ENCODE measurements at regions not wholly inside any gene's neighbourhood (a gene's known extent, or its start where the extent isn't known, plus 50 kb on each side); places are given as distances from the start of the nearest gene placed in this dataset.
A peak's percentile ranks its signal among the peaks of the same experiment; 100 is the strongest.
"Not testable (repeated sequence)": the region's sequence is repeated elsewhere in the genome, so short reads cannot be mapped to it uniquely, and the experiment has no call there.

DNA sequence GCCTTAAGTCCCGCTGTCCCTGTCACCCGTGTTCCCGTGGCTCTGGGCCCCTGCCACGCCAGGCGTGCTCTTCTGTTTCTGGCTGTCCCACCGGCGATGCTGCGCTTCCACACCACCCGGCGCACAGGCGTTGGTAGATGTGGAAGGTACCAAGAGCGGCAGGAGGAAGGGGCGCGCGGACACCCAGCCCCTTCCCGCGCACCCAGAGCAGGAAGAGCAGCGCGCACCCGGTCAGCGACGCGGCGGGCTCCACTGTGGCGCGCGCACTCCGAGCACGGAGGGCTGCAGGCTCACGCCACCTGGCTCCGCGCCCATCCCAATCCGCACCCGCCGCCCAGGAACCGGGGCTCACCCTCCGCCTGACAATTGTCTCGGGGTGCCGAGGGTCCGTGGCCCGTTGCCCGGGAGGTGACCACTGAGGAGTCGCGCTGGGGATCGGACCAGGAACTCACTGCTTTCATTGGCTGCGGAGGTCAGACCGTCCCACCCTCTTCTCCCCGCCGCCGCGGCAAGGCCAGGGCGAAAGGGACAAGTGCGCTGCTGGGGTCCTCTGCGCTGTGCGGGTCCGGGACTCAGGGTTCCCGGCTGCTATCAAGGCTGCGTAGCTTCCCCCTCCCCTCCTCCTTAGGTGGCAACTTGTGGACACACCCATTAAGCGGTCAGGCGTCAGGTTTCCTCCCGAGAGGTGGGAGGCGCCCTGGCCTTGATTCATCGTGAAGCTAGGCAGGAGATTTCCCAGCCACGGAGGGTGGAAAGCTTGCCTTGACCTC lies 121.6 kb upstream of the ZNF92 start:
- DNase-seq = peak; percentile 68 to 87

- DNase-seq = no peak
Measured at GRCh38 chr7:65250697-65251395, 122.8 kb upstream of the ZNF92 start.

GRCh38 chr7:65250216-65250615 lies 123.4 kb upstream of the ZNF92 start:
- DNase-seq = no peak

- no peak for DNase-seq
Measured at GRCh38 chr7:65247491-65247890, 126.2 kb upstream of the ZNF92 start.

DNA sequence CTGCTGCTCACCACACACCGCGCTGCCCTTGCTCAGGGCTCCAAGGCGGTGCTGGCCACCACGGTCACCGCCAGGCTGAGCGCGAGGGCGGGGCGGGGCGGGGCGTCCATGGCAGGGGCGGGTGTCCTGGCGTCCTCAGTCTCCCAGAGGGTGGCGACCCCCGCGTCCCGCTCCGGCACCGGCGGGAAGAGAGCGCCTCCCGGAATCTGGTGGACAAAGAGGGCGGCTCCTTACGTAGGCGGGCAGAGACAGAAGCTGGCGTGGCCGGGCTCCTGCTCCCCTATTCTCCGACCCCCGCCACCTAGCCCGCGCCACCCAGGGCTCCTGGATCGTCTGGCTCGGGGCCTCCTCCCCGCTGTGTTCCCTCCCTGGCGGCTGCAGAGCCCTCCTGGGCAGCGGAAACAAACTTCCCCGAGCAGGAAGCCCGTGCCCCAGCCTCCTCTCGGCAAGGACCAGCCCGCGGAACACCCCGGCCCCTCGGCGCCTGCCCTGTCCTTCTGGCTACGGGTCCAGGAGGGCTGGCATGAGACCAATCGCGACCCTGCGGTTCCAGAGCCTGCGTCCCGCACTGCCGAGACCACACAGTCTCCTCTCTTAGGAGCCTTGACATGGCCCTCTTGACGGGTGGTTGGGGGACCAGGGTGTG lies 133.8 kb upstream of the ZNF92 start:
- DNase-seq = peak in 1 of 2 experiments; percentile 55

DNA sequence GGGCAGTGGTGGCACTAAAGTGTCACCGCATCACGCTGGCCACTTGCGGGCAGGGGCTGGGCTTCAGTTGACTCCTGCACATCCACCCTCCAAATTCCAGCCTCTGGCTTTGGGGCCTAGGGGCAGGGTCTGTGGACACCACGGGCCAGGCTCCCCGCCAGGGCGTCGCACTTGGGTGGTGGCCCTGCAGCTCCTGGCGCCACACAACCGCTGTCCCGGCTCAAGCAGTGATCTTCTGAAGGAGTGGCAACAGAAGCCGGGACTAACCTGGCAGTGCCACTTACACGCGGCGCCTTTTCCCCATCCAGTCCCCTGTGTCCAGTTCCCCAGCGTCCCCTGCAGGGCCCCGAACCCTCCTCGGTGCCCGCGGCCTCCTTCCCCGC lies 134.3 kb upstream of the ZNF92 start:
- DNase-seq = no peak

DNA sequence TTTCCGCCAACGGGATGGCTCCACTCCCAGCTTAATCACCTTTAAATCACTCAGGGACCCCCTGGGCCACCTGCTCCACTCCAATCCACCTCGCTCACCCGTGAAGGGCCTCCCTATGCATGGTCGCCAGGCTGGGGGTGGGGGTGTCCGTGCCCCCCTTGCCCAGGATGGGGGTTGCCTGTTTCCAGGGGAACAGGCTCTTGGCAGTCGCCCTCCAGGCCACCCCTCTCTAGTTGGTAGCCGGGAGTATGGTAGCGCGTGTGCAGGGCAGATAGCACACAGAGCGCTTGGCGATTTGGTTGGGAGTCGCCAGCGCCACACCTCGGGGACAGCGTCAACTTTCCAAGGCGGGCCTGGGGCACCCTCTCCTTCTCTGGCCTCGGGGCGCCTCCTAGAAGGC lies 134.9 kb upstream of the ZNF92 start:
- no peak for DNase-seq

GRCh38 chr7:65235586-65235985 lies 138.1 kb upstream of the ZNF92 start:
- DNase-seq = no peak

DNA sequence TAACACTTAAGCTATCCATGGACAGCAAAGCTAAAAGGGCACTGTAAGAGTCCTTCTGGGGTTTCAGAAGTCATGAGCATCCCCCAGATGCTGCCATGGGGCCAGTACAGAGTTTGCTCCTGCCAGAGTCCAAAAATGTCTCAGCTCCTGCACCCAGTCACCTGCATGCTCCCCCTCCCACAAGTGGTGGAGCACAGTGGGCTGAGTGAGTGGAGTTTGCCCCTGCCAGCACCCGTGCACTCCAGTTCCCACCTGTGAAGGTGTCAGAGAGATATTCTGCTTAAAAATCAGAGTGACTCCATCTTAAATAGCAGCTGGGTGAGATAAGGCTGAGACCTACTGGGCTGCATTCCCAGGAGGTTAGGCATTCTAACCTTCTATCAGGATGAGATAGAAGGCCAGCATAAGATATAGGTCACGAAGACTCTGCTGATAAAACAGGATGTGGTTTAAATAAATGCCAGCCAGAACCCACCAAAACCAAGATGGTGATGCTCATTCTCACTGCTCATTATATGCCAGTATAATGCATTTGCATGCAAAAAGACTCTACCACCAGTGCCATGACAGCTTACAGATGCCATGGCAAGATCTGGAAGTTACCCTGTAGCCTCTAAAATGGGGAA lies 140.1 kb upstream of the ZNF92 start:
- DNase-seq = peak in 1 of 2 experiments; percentile 21

- DNase-seq = no peak
Measured at GRCh38 chr7:65230231-65230630, 143.4 kb upstream of the ZNF92 start.

DNA sequence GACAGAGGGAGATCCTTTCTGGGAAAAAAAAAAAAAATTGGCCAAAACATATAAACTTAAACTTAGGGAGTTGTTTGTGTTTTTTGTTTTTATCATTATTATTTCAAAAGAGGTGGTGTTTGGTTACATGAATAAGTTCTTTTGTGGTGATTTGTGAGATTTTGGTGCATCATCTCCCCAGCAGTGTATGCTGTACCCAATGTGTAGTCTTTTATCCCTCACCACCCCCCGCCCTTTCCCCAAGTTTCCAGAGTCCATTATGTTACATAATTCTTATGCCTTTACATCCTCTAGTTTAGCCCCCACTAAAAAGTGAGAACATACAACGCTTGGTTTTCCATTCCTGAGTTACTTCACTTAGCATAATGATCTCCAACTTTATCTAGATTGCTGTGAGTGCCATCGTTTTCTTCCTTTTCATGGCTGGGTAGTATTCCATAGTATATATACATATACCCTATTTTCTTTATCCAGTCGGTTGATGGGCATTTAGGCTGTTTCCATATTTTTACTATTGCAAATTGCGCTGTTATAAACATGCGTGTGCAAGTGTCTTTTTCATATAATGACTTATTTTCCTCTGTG lies 148.1 kb upstream of the ZNF92 start:
- no peak for DNase-seq

DNA sequence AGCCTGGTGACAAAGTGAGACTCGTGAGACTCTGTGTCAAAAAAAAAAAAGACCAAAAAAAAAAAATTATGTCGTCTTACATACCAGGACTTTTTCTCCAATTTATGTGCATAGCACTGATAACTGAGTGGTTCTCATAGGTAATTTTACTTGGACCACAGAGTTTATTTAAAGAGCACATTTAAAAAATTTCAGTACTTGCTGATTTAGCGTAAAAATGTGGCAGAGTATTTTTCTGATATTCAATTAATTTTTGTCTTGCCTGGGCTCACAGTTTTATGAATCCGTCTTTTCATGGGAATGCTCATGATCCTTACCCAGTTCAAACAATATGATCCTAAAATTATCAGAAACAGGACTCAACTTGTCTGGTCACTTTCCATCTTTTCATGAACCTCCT lies 151.0 kb upstream of the ZNF92 start:
- DNase-seq = no peak

- no peak for DNase-seq
Measured at GRCh38 chr7:65221683-65222082, 152.0 kb upstream of the ZNF92 start.

- no peak for DNase-seq
Measured at GRCh38 chr7:65219623-65220022, 154.0 kb upstream of the ZNF92 start.

- peak in 1 of 2 experiments; percentile 35 for DNase-seq
Measured at GRCh38 chr7:65216469-65216868, 157.2 kb upstream of the ZNF92 start.

- DNase-seq = not testable (repeated sequence)
Measured at GRCh38 chr7:65213260-65213659, 160.4 kb upstream of the ZNF92 start.

DNA sequence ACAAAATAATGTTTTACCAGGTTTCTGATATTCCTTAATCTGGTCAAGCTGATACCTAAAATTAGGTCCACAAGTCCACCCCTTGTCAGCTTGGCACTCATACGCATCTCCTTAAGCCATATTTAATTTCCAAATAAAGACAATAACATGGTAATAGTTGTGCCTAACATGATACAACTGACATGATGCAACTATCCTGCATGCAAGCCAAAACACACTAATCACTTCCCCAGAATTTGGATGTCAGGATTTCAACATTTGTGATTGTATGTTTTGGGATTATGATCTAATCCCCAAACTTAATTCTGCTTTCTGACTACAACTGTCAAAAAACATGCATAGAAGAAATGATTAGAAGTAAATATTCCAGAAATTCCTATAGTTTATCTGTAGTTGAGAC lies 174.4 kb upstream of the ZNF92 start:
- not testable (repeated sequence) for DNase-seq

- not testable (repeated sequence) for DNase-seq
Measured at GRCh38 chr7:65193334-65194058, 180.2 kb upstream of the ZNF92 start.

DNA sequence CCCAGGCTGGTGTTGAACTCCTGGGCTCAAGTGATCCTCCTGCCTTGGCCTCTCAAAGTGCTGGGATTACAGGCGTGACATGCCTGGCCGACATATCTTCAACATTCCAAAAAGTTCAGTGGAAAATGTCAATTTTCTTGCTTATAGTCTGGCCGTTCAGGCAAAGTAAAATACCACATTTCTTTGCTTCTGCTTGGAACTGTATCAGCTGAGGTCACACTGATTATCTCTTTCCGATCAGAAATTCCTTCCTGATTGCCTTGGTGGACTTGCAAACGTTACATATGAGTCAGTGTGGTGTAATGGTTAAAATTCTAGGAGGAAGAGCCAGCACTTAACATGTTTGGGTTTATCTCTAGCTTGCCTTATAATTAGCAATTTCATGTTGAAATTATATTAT lies 170.6 kb upstream of the ERV3-1 start:
- DNase-seq = not testable (repeated sequence)

DNA sequence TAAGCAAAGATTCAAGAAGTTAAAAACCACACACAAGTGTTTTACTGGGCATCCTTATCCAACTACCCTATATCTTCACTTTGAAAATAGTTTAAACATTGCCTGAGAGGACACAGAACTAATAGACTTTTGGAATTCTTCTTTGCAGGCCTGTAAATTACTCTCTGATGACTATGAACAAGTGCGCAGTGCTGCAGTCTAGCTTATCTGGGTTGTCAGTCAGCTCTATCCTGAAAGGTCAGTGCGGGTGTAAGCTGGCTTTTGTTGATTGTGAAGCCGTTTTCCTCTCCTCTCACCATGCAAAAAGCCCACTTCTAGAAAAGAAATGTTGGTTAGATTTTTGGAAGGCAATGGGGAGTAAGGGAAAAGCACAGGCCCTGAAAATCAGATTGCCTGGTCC lies 143.6 kb upstream of the ERV3-1 start:
- not testable (repeated sequence) for DNase-seq

DNA sequence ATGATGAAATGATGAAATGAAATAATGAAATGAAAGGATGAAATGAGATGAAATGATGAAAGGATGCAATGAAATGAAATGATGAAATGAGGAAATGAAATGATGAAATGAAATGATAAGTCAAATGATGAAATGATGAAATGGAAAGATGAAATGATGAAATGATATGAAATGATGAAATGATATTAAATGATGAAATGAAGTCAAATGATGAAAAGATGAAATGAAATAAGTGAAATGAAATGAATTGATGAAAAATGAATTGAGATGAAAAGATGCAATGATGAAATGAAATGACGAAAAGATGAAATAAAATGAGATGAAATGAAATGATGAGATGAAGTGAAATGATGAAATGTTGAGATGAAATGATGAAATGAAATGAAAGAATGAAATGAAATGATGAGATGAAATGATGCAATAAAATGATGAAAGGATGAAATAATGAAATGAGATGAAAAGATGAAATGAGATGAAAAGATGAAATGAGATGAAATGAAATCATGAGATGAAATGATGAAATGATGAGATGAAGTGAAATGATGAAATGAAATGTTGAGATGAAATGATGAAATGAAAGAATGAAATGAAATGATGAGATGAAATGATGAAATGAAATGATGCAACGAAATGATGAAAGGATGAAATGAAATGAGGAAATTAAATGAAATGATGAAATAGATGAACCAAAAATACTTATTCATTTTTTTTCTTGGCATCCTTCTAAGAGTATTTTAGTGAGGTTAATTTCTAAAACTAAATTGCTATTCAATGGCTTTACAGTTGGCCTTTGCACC lies 139.8 kb upstream of the ERV3-1 start:
- not testable (repeated sequence) for DNase-seq
